ENCODE measurements at regions not wholly inside any gene's neighbourhood (a gene's known extent, or its start where the extent isn't known, plus 50 kb on each side); places are given as distances from the start of the nearest gene placed in this dataset.

DNA sequence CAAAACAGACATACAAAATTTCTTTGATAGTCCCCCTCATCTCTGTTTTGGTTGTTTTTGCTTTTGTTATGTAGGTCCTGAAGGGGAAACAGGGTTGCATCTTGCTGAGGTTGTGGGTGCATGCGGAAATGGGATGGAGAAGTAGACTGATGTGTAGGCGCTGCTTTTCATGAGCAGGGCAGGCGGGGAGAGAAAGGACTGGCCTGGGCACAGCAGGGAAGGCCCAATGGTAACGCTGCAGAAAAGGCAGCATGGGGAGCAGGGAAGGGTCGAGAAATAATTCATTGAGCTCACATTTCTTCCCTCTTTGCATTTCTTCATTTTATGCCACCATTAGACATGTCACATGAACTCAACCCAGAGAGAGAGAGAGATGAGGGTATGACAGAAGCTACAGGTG is 74.3 kb upstream of the CCN2 start:
- DNase-seq (ENCODE audit: low spot score): no peak
- Histone ChIP-seq H3K27ac (ENCODE audit: extremely low read length, insufficient read depth, low read length) (no peak overlapping the region), H3K4me2 (ENCODE audit: low read depth, low read length) (no peak overlapping the region), H3K9me3 (ENCODE audit: low read length) (no peaks in the 10 kb centered on the region), H3K4me1 (ENCODE audit: insufficient read depth, low read length) (peaks cover 43% of the 10 kb centered on the region), H3K27me3 (ENCODE audit: control insufficient read depth in 1 of 2, insufficient read depth in 2 of 2, low read length in 2 of 2) (no peaks in the 10 kb centered on the region), H3K79me2 (ENCODE audit: insufficient read depth, low read length) (no peaks in the 10 kb centered on the region), H3K4me3 (replicated peaks in 1 of 3; ENCODE audit: insufficient read depth in 1 of 3, low read depth in 2 of 3, low read length in 3 of 3) (no peak overlapping the region), H3K36me3 (replicated peaks in 1 of 2; ENCODE audit: control insufficient read depth in 1 of 2, insufficient read depth in 2 of 2, low read length in 2 of 2) (no peaks in the 10 kb centered on the region), H3K9ac (ENCODE audit: insufficient read depth, low read depth, low read length) (no peak overlapping the region), H4K20me1 (ENCODE audit: insufficient read depth, low read length) (no peaks in the 10 kb centered on the region), H2AFZ (ENCODE audit: low read length) (no peak overlapping the region)
- in situ Hi-C loops (cut with HindIII; ENCODE audit: extremely low pct_ligation_motif_present, low pct_unique_long_range_greater_than_20kb) (no loop called here), intact Hi-C loops (cut with micrococcal nuclease; ENCODE audit: unreplicated experiment) (no loop called here)
- BruUV-seq (replicated peaks): no TSS peak
- TF ChIP-seq, protein P1, sequence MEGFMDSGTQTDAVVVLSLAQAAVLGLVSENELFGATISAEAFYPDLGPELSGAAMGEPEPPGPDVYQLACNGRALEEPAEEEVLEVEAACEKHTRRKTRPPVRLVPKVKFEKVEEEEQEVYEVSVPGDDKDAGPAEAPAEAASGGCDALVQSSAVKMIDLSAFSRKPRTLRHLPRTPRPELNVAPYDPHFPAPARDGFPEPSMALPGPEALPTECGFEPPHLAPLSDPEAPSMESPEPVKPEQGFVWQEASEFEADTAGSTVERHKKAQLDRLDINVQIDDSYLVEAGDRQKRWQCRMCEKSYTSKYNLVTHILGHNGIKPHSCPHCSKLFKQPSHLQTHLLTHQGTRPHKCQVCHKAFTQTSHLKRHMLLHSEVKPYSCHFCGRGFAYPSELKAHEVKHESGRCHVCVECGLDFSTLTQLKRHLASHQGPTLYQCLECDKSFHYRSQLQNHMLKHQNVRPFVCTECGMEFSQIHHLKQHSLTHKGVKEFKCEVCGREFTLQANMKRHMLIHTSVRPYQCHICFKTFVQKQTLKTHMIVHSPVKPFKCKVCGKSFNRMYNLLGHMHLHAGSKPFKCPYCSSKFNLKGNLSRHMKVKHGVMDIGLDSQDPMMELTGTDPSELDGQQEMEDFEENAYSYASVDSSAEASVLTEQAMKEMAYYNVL (CRISPR knock-in tag; IDR thresholded peaks at IDR 0.05; ENCODE audit: borderline replicate concordance): no peak
- no peak for TF ChIP-seq ZNF703 (CRISPR knock-in tag; IDR thresholded peaks at IDR 0.05; ENCODE audit: borderline replicate concordance)
- TF ChIP-seq KMT2B (CRISPR knock-in tag; IDR thresholded peaks at IDR 0.05): no peak
- no peak for TF ChIP-seq HNRNPUL1 (IDR thresholded peaks at IDR 0.05; ENCODE audit: low read depth, low read length)
- TF ChIP-seq NFIB (CRISPR knock-in tag; IDR thresholded peaks at IDR 0.05; ENCODE audit: borderline replicate concordance): no peak
- TF ChIP-seq, protein P2, sequence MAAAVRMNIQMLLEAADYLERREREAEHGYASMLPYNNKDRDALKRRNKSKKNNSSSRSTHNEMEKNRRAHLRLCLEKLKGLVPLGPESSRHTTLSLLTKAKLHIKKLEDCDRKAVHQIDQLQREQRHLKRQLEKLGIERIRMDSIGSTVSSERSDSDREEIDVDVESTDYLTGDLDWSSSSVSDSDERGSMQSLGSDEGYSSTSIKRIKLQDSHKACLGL (CRISPR knock-in tag; IDR thresholded peaks at IDR 0.05): no peak
- TF ChIP-seq ZNF557 (CRISPR knock-in tag; IDR thresholded peaks at IDR 0.05): no peak
- ChIA-PET POLR2A (interaction anchor here (1.2 to 1.3 kb wide), 2 partner anchors 44 to 75 kb away, joined by 3 read pairs; no protein-coding TSS in a partner anchor), CTCF (ENCODE audit: low intra/inter-chr PET ratio, low total read pairs) (no interaction called here)
- FAIRE-seq: no peak
- 84% methylated on average over 5 of the region's 5 CpGs for WGBS (ENCODE audit: low lambda C conversion rate)
- ATAC-seq: no peak

Measured in HepG2 (cell line).